ENCODE measurements at regions not wholly inside any gene's neighbourhood (a gene's known extent, or its start where the extent isn't known, plus 50 kb on each side); places are given as distances from the start of the nearest gene placed in this dataset.

- peaks cover 0 to 26% (median 6%) of the 10 kb centered on the region in 11 donors for H3K9me3 ChIP-seq
- intact Hi-C loops (cut with DNase I): no loop called here
- WGBS, 2 donors: 69 to 74% methylated on average over 1 of the region's 1 CpG
Measured at GRCh38 chr4:79666112-79666511, 258.1 kb upstream of the GK2 start.

GRCh38 chr4:79663865-79664264 is 255.8 kb upstream of the GK2 start:
- Histone ChIP-seq H3K27me3 (no peaks in the 10 kb centered on the region), H3K4me1 (no peaks in the 10 kb centered on the region), H3K9me3 (peaks cover 0 to 11% (median 0%) of the 10 kb centered on the region in 11 donors), H3K27ac (no peak overlapping the region), H3K36me3 (no peaks in the 10 kb centered on the region), H3K4me3 (no peak overlapping the region)
- DNase-seq (no peak), ATAC-seq (no peak)
- TF ChIP-seq, protein P1, sequence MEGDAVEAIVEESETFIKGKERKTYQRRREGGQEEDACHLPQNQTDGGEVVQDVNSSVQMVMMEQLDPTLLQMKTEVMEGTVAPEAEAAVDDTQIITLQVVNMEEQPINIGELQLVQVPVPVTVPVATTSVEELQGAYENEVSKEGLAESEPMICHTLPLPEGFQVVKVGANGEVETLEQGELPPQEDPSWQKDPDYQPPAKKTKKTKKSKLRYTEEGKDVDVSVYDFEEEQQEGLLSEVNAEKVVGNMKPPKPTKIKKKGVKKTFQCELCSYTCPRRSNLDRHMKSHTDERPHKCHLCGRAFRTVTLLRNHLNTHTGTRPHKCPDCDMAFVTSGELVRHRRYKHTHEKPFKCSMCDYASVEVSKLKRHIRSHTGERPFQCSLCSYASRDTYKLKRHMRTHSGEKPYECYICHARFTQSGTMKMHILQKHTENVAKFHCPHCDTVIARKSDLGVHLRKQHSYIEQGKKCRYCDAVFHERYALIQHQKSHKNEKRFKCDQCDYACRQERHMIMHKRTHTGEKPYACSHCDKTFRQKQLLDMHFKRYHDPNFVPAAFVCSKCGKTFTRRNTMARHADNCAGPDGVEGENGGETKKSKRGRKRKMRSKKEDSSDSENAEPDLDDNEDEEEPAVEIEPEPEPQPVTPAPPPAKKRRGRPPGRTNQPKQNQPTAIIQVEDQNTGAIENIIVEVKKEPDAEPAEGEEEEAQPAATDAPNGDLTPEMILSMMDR (IDR thresholded peaks at IDR 0.05): no peak
- intact Hi-C loops (cut with DNase I): no loop called here
- WGBS, 2 donors: 78 to 79% methylated on average over 4 of the region's 4 CpGs

More at GRCh38 chr4:79666112-79666511, 258.1 kb upstream of the GK2 start:
- H3K4me1 ChIP-seq: no peaks in the 10 kb centered on the region
- no peak overlapping the region for H3K4me3 ChIP-seq
- DNase-seq (no peak), ATAC-seq (no peak)
- H3K36me3 ChIP-seq: no peaks in the 10 kb centered on the region
- H3K27ac ChIP-seq: no peak overlapping the region
- TF ChIP-seq, protein P1 (IDR thresholded peaks at IDR 0.05): no peak
- H3K27me3 ChIP-seq: no peaks in the 10 kb centered on the region

DNA sequence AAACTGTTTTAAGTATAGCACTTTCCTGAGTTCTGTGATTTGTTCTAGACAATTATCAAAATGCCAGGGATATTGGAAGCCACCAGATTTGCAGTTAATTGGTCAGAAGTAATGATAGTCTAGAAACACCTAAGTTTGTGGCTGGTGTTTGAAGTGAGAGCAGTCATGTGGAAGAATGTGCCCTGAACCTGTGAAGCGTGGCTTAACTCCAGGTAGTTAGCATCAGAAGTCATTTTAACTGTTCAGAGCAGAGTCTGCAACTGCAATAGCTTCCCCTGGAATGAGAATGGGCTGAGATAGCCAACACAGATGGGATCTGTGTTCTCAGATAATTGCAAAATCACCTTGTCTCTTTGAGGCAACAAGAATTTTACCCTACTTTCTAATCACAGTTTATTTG is 255.1 kb upstream of the GK2 start:
- Histone ChIP-seq H3K27me3 (no peaks in the 10 kb centered on the region), H3K27ac (no peak overlapping the region), H3K4me3 (no peak overlapping the region), H3K36me3 (no peaks in the 10 kb centered on the region), H3K4me1 (no peaks in the 10 kb centered on the region), H3K9me3 (peaks cover 0 to 14% (median 0%) of the 10 kb centered on the region in 11 donors)
- ATAC-seq (no peak), DNase-seq (no peak)
- WGBS, 2 donors: 74 to 81% methylated on average over 1 of the region's 1 CpG
- TF ChIP-seq, protein P1 (IDR thresholded peaks at IDR 0.05): no peak
- intact Hi-C loops (cut with DNase I): no loop called here

GRCh38 chr4:79662651-79663050 is 254.6 kb upstream of the GK2 start:
- intact Hi-C loops (cut with DNase I): no loop called here
- WGBS, 2 donors: 86 to 91% methylated on average over 3 of the region's 3 CpGs

More at GRCh38 chr4:79662651-79663050, 254.6 kb upstream of the GK2 start:
- Histone ChIP-seq H3K36me3 (no peaks in the 10 kb centered on the region), H3K27ac (no peak overlapping the region), H3K4me1 (no peaks in the 10 kb centered on the region), H3K27me3 (no peaks in the 10 kb centered on the region), H3K9me3 (peaks cover 0 to 19% (median 0%) of the 10 kb centered on the region in 11 donors), H3K4me3 (no peak overlapping the region)
- ATAC-seq (no peak), DNase-seq (no peak)
- TF ChIP-seq, protein P1 (IDR thresholded peaks at IDR 0.05): no peak
